ENCODE measurements at regions not wholly inside any gene's neighbourhood (a gene's known extent, or its start where the extent isn't known, plus 50 kb on each side); places are given as distances from the start of the nearest gene placed in this dataset.

DNA sequence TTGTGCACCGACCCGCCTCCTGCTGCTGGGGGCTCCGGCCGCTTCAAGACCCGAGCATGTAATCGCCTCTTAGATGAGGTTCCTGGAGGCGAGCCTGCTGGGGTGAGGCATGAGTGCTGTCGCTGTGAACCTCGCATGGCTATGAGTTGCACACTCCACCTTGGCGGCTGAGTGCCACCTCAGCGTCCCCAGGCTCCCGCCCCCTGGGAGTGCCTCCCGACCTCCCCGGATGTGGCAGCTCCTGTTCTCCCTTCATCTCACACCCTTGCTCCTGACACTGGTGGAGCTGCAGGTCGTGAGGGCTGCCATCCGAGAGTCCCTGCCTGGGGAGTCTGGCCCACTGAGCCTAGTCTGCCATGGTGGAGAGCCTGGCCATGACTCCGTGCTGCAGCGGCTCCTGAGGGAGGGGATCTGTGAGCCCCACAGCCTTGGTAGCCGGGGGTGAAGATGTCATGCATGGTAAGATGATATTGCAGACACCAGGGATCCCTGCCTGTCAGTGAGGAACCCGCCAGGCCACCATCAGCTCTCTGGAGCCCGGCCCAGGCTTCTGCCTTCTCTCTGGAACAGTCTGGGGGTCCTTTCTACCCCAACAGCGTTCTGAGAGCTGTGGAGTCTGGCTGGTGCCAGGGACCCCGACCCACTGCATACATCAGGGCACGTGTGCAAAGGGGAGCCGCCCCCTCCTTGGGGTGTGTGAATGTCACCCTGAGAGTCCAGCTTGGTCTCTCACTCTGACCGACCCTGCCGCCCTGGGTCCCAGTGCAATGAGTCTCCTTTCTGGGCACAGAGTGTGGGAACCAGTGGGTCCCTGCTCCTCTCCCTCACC lies 61.6 kb upstream of the HS6ST1 start:
- no peak for DNase-seq

DNA sequence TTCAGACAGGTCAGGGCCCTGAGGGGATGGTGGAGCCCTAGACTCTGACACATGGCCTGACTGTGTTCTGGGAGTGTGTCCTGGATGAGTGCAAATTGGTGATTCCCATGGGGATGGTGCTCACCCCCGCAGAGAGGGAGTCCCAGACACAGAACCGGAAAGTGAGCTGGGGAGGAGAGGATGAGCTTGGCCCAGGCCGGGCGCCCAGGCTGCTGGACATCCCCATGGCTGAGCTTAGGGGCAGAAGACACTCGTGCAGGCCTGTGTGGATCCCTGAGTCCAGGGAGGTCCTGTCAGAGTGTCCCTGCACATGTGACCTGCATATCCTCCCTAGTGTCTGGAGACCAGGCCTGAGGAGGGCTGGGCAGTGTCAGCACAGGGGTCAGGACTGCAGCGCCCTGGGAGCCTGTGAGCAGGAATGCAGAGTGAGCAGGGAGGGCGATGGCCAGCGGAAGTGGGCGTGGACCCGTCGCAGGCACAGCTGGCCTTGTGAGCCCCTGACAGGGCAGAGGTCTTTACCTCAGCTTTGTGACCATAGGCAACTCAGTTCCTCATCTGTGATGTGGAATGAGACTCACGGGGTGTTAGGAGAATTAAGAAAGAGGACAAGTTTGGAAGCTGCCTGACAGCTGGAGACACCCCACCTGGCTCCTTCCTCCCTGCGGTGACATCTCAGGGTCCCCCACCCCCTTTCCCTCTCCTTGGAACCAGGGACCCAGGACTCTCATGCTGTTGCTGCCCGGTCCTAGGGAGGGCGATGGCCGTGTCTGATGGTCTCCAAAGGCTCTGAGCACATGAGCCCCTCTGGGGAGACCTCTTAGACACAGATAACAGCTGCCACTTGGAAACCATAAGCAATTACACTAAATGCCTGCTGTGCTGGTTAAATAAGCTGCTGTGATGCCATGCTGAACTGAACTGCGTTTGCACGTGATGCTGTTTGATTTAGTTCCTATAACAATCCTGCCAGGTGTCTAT lies 62.6 kb upstream of the HS6ST1 start:
- DNase-seq, result no peak

DNA sequence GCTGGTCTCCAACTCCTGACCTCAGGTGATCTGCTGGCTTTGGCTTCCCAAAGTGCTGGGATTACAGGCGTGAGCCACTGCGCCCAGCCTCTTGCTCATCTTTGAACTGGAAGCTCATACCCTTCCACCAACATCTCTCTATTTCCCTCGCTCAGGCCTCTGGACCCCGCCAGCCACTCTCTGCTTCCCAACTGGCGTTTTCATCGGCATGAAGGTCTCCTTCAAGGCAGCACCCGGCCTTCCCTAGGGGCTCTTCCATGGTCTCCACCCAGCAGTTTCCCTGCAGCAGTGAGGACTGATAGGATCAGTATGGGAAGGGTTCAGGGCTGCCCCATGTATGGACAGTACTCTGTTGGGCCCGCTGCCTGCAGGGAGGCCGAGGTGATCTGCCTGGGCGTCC lies 65.8 kb upstream of the HS6ST1 start:
- no peak for DNase-seq

DNA sequence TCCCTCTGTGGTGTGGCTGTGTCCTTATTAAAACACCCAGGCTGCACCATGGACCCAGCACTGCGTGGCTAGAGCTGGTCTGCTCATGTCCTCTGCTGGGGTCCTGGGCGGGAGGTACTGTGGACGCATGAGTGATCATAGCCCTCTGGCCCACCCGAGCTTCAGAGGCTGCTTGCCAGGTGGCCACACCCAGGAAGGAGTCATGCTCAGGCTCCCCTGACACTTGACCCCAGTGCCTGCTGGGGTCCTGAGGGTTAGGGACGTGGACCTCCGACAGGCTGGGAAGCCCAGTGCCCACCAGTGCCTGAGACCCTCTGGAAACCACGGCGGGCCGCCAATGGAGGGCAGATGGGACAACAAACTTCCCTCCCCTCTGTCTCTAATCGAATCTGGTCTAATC lies 66.3 kb upstream of the HS6ST1 start:
- no peak for DNase-seq

DNA sequence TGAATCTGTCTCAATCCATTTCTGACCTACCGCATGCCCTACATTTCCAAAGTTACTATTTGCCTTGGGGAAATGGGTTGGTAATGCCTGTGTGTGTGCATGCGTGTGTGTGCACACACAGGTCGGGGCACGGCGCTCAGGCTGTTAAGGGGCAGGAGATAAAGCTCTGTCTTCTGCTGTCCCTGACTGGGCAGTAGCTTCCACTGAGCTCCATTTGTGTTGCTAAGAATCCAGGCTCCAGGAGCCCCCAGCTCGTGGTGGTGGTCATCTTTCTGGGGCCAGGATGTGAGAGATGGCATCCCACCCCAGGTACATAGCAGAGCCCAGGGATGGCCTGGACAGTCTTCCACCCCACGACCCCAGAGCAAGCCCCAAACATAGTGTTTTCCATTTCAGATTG lies 66.7 kb upstream of the HS6ST1 start:
- no peak for DNase-seq

DNA sequence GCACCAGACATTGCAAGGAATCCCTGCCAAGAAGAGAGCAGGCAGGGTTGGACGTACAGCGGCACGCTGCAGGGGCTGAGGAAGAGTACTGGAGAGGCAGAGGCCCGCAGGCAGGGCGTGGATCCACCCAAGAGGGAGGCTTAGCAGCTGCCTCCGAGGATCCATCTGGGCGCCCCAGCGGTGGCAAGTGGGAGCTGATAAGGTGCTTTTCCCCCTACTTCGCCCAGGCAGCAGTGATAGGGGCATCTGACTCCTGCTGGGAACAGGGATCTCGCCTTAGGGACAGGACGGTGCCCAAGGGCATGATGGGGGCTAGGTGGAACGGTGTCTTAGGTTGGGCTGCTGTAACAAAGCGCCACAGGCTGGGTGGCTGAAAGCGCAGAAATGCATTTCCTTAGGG lies 67.4 kb upstream of the HS6ST1 start:
- DNase-seq, result no peak

DNA sequence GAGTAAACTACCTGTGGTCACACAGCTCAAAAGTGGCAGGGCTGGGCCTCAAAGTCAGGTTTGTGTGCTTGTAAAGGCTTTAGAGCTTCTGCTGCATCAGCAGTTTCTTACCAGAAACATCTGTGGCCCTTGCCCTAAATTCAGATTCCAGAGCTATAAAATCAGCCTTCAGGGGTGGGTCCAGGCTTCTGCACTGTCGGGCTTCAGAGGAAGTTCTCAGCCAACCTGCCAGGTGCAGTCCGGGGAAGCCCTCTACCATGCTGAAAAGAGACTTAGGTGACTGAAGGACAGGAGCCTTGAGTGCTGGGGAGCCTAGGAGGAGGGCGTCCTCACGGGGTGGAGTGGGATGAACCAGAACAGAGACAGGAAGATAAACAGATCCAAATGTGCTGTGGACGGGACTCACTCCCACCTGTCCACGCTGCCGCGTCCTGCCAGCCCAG lies 69.9 kb upstream of the HS6ST1 start:
- DNase-seq, result no peak

DNA sequence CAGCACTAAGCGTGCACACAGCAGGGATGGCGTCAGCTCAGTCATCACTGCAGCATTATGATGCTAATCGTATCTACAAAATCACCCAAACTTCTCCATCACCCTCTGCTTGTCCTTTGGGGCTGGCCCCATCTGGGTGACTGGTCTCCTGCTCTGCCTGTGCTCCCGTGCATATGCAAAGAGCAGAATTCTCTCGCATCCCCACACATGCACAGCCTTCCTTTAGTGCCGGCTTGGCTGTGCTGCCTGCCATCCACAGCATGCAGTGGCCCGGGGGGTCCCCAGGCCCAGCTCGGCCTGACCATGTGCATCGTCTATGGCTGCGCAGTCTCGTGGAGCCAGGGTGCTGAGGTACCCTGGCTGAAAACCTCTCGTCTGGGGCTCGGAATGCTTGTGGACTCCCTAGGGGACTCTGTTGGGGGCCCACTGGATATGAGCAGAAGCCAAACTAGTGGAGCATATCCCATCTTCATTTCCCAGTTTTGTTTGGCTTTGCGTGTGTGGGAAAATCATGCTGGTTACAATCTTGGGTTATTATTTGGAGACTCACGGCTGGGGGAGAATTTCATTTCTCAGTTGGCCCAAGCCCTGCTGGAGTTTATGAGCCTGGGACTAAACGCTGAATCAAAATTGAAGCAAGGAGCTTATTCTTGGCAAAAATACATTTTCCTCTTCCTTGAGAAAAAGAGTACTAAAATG lies 70.9 kb upstream of the HS6ST1 start:
- no peak for DNase-seq

DNA sequence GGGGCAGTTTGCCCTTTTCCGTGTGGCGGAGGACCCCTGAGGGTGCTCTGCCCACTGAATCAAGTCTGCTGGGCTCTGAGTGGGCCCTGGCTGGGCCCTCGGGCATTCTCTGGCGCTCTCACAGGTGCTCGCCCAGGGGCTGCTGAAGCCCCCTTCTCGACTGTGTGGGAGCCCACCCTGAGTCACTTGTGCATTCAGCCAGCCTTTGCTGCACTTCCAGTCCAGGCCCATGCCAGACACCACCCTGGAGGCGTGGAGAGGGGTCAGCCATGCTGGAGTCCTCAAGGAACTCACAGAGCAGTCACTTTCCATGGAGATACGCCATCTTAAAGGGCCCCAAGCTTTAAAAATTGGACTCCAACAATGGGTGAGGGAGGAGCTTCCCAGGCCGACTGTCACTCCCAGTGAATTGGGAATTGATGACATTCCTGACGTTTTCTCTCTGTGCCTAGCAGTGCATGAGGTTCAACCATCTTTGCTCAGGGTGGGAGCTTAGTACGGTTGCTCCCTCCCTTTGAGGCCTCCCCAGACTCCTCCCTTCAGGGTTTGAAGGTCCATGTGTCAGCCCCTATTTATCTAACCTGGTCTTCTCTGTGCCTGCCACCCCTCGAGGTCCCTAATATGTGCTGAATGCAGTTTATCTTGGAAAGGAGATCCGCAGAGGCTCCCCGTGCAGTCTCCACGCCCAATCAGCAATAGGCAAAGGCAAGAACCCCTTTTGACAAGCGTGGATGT lies 71.8 kb upstream of the HS6ST1 start:
- no peak for DNase-seq

DNA sequence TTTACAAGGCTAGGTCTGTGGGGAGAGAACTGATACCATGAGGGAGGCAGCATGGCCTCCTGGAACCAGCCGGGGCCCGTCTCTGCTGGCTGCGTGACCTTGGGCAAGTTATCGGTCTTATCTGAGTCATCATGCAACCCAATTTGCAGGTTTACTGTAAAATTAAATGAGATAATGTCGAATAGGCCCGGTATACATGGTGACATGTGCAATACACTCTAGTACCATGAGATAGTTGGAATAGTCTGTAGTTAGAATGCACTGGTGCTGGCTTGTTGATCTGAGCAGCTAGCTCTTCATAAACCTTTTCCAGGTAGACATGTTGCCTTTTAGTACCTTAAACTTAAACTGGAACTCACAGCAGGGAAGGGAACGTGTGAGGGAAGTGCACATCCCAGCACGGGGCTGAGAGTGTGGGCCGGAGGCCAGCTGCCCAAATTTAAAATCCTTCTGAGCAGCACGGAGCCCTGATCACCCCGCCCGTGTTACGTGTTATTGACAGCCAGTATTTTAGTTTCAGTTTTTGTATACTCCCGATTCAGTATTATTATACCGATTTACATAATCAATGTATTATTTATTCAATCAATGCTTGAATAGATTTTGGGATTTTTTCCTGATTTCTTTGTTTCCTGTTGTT lies 72.4 kb upstream of the HS6ST1 start:
- no peak for DNase-seq

DNA sequence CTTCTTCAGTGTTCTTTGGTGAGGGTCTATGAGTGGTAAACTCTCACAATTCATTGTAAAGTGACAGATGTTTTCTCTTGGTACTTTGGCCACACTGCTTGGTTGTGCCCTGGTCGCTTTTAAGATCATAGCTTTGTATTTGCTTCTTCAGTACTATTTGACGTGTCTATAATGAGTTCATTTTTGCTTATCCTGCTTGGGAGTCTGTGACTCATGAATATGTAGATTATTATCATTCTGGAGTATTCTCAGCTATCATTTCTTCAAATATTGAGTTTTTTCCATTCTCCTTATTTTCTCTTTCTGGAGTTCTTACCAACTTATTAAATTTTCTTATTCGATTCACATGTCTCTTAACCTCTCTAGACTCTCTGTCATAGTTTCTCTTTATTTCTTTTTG lies 73.0 kb upstream of the HS6ST1 start:
- no peak for DNase-seq

DNA sequence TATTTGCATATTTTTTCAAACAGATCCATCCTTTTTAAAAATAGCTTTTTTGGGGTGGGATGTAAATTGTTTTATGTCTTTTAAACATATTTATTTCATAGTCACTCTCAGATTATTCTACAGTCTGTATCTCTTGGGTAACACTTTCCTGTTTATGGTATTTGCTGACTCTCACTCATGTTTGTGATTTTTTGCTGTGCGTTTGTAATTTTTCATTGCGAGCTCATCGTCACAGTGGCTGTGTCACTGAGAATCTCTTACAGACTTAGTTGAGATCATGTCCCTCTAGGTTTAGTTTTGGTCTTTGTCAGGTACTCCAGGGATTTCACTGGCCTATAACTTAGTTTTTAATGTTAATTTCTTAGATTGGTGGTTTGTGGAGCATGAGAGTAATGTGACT lies 73.5 kb upstream of the HS6ST1 start:
- DNase-seq, result no peak

DNA sequence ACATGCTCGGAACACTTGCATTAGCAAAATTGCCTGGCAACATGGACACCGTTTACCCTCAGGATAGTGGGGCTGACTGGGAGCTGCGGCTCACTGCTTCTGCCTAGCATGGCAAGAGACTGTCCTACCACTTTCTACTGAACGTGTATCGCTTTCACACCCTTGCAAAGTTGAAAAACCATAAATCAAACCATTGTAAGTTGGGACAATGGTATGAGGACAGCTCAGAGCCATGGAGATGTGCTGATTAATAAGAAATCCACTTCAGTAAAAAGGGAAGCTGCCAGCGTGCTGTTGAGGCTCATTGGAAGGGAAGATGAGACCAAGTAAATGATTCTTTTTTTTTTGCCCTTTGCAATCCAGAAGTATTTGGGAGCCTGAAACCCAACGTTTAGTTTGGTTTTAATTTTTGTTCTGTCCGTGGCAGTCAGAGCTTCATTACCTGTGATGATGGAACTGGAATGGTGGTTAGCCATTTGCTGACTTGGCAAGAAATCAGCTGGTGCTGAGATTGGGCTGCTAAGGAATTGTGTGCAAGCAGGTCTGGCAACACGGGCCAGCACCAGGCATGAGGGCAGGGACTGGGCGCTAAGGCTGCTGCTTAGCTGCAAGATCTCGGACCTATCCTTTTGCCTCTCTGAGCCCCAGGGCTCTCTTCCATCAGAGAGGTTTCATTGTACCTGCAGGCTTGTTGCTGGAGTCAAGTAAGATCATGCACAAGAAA lies 75.5 kb upstream of the HS6ST1 start:
- no peak for DNase-seq

DNA sequence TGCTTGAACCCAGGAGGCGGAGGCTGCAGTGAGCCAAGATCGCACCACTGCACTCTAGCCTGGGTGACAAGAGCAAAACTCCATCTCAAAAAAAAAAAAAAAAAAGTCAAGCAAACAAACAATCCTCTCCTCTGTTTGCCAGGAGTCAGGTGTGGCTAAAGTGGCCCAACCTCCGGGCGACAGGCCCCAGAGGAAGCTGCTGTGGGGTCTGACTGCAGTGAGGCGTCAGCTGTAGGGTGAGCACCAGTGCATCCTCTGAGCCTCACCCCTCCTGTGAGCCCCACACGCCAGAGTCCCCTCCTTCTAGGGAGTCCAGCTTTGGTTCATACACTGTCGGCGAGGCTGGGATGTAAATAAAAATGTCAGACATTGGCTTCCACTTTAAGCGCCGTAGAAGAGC lies 76.5 kb upstream of the HS6ST1 start:
- DNase-seq, result no peak

DNA sequence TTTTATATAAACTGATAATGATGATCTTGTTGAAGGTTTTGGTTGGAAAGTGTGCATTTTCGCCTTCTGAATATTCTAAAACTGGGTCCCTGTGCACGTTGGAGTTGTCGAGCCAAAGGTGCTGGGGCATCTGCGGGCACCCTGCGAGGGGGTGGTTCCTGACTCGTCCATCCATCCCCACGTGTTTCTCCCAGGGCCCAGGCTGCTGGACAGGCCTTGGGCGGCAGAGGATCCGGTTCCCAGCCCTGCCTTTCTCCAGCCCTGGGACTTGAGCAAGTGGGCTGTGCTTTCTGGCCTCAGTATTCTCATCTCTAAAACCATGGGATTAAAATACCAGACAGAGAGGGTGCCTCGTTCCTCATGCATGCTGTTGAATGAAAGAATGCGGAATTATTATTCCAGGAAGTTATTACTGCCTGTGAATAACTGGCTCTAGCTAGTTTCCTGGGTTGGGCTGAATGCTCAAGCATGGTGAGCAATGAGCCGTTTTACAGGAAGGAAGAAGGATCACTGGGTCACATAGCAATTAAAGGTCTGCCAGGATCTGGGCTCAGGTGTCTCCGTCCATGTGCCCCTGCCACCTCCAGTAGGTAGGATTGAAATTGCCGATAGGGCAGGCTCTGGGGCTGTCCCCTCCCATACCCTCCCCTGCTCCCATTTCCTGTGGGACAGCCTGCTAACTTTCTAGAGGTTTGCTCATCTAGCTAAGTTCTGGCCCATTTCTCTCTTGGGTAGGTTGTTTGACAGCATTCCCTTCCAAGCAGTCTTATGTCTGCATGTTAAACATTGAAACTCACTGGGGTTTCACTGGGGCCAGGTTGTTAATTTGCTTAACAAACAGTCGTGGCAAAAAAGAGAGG lies 77.2 kb upstream of the HS6ST1 start:
- peak; percentile 69 for DNase-seq

DNA sequence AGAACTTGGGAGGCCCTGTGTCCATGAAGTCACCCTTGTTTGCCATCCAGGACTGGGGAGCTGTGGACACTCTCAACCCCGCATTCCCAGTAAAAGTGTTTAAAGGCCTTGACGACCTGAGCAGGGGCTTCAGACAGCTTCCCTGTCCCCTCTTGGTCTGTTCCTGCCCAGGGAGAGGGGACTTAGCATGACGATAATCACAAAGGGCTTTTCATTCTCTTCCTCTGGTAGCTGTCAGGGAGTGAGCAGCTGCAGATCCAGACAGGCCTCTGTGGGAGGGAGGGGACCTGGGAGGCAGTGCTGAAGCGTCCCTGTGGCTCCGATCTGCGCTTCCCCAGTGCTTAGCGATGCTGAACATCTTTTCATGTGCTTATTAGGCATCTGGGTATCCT lies 77.8 kb upstream of the HS6ST1 start:
- no peak for DNase-seq

DNA sequence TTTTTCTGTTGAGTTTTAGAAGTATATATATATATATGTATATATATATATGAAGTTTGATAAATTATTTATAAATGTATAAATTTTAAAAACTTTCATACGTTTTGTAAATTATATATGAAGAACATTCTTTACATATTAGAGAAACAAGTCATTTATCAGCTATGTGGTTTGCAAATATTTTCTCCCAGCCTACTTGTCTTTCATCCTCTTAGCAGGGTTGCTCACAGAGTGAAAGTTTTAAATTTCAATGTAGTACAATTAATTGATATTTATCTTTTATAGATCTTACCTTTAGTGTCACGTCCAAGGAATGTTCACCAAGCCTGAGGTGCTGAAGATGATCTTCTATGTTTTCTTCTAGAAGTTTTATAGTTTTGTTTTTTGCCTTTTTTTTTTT lies 78.3 kb upstream of the HS6ST1 start:
- DNase-seq, result no peak

DNA sequence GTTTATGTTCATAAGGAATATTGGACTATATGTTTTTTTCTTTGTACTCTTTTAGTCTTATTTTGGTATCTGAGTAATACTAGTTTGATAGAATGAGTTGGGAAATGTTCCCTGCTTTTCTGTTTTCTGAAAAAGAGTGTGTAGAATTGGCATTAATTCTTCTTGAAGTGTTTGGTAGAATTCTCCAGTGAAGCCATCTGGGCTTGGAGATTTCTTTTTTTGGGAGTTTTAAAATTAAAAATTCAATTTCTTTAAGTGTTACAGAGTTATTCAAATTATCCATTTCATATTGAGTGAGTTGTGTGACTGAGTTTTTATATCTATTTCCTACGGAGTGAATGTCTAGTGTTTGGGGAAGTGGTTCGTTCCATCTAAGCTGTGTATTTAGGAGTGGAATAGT lies 80.6 kb upstream of the HS6ST1 start:
- DNase-seq, result no peak

DNA sequence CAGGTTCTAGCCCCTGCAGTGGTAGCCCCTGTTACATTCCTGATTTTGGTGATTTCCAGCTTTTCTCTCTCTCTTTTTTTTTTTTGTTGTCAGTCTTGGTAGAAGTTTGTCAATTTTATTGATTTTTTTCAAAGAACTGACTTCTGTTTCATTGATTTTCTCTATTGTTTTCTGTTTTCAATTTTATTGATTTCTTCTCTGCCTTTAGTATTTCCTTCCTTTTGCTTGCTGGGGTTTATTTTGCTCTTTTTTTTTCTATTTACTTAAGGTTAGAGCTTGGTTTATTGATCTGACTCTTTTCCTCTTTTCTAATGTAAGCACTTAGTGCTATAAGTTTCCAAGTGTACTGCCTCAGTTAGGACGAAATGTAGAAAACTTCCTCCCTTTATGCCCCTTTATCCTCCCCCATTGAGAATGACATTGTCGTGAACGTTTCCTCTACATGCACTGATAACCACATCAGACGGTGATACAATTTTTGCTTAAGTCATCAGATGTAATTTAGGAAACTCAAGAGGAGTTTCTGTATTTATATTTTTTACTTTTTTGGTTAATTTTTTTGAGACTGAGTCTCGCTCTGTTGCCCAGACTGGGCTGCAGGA lies 81.1 kb upstream of the HS6ST1 start:
- DNase-seq, result no peak

Measured in left kidney (tissue), 1 donor.